SU-DHL-6 (cell line): ENCODE measurements at regions not wholly inside any gene's neighbourhood (a gene's known extent, or its start where the extent isn't known, plus 50 kb on each side); places are given as distances from the start of the nearest gene placed in this dataset.

Experiments
- H2AFZ ChIP-seq: fragments of 200-600 bp; sonication (generic); 2 replicates; pipeline ENCODE4 v1.6.1; 2014; ENCODE audit warnings: low read depth, mild to moderate bottlenecking, moderate library complexity, mixed read lengths, antibody characterized with exemption, low read length; ENCODE audit not compliant: severe bottlenecking
- H3F3A ChIP-seq: fragments of 200-600 bp; shearing (Covaris generic); 2 replicates; pipeline ENCODE4 v1.6.0; 2016; ENCODE audit warnings: antibody characterized with exemption, mild to moderate bottlenecking; ENCODE audit not compliant: insufficient read depth
- H3K27ac ChIP-seq: fragments of 200-600 bp; sonication (generic); 2 replicates; pipeline ENCODE4 v1.5.1; 2016; ENCODE audit warnings: low read depth, mild to moderate bottlenecking, low read length, moderate library complexity, mixed read lengths
- H3K27me3 ChIP-seq: fragments of 200-600 bp; sonication (generic), shearing (Covaris generic); 2 replicates; pipeline ENCODE4 v1.6.0; 2014; ENCODE audit warnings: mild to moderate bottlenecking, low read length
- H3K36me3 ChIP-seq: fragments of 200-600 bp; sonication (generic); 2 replicates; pipeline ENCODE4 v1.6.1; 2014; ENCODE audit warnings: mild to moderate bottlenecking, low read length, mixed read lengths
- H3K4me2 ChIP-seq: fragments of 300-600, 200-600 bp; shearing (Covaris generic), sonication (generic); 2 replicates; pipeline ENCODE4 v1.6.0; 2014; ENCODE audit warnings: low read length, low read depth, mild to moderate bottlenecking; ENCODE audit not compliant: poor library complexity, severe bottlenecking
- H3K4me3 ChIP-seq: fragments of 200-600 bp; sonication (generic); 2 replicates; pipeline ENCODE4 v1.5.1; 2014; ENCODE audit warnings: antibody characterized with exemption, low read length, mild to moderate bottlenecking, mixed read lengths; ENCODE audit not compliant: insufficient read depth, poor library complexity, severe bottlenecking
- H3K79me2 ChIP-seq: fragments of 200-600 bp; sonication (generic); 2 replicates; pipeline ENCODE4 v1.6.1; 2014; ENCODE audit warnings: mild to moderate bottlenecking, low read length, moderate library complexity; ENCODE audit not compliant: insufficient read depth
- H3K9ac ChIP-seq: fragments of 200-600 bp; sonication (generic); 2 replicates; pipeline ENCODE4 v1.7.0; 2014; ENCODE audit warnings: mild to moderate bottlenecking, low read length
- H3K9me2 ChIP-seq: fragments of 200-600 bp; sonication (generic); replicated peaks from 2 replicates; pipeline ENCODE4 v1.6.1; 2014; ENCODE audit warnings: low read length; ENCODE audit not compliant: insufficient read depth
- H3K9me3 ChIP-seq: fragments of 200-600 bp; sonication (generic); 2 replicates; pipeline ENCODE4 v1.6.1; 2014; ENCODE audit warnings: low read length, mixed read lengths; ENCODE audit not compliant: insufficient read depth
- H4K20me1 ChIP-seq: fragments of 200-600 bp; sonication (generic); 2 replicates; pipeline ENCODE4 v1.6.1; 2014; ENCODE audit warnings: low read depth, mild to moderate bottlenecking, antibody characterized with exemption, low read length, moderate library complexity, mixed read lengths
- CTCF ChIP-seq: fragments of 200-600 bp; sonication (generic); IDR thresholded peaks from one replicate; pipeline ENCODE4 v1.5.1; 2017; ENCODE audit warnings: antibody characterized with exemption, mild to moderate bottlenecking, low read length, moderate library complexity; ENCODE audit not compliant: insufficient read depth, poor library complexity, severe bottlenecking
- EZH2phosphoT487 ChIP-seq: fragments of 200-600 bp; sonication (generic), shearing (Covaris generic); conservative IDR thresholded peaks from 2 replicates; pipeline ENCODE4 v1.6.1; 2018; ENCODE audit warnings: mild to moderate bottlenecking, antibody characterized with exemption, low read length, moderate library complexity, mixed read lengths

DNA sequence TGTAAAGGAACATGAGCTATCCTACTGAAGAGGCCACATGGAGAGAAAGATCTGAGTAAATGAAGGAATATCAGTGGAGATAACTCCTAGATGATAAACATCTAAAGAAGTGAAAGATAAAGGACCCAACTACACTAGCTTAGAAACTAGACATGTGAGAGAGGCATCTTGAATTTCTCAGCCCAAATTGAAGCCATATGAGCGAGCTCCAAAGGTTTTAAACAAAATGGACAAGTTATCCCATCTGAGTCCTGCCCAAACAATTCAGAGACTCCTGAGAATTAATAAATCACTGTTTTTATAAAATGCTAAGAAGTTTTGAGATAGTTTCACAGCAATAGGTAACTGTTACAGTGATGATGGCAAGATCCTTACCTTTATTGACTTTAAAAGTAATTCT lies 438.9 kb downstream of the NAV3 start:
- no peak overlapping the region for H3K27ac ChIP-seq
- no peaks in the 10 kb centered on the region for H3K9me3 ChIP-seq
- TF ChIP-seq CTCF: no peak
- TF ChIP-seq EZH2phosphoT487: no peak
- H4K20me1 ChIP-seq: no peaks in the 10 kb centered on the region
- H3K9ac ChIP-seq: no peak overlapping the region
- H3K4me2 ChIP-seq: no peak overlapping the region
- H3F3A ChIP-seq: no peaks in the 10 kb centered on the region
- H3K9me2 ChIP-seq: no peaks in the 10 kb centered on the region
- no peak overlapping the region for H2AFZ ChIP-seq
- H3K79me2 ChIP-seq: no peaks in the 10 kb centered on the region
- no peak overlapping the region for H3K4me3 ChIP-seq
- H3K27me3 ChIP-seq: no peaks in the 10 kb centered on the region
- H3K36me3 ChIP-seq: no peaks in the 10 kb centered on the region

DNA sequence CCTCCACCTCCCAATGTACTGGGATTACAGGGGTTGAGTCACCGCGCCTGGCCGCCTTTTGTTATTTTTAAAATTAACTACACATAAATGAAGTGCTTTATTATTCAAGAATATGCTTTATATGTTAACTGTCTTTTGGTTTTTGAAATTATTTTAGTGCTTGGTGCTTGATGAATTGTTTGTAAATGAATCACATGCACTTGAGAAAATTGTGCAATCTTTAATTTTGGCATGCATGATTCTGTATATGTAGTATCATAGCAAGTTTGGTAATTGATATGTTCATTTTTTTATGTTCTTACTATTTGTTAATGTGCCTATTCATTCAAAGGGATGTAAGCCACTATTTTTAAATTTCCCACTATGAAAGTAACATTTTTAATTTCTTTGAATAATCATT lies 440.9 kb downstream of the NAV3 start:
- no peak for TF ChIP-seq EZH2phosphoT487
- no peak for TF ChIP-seq CTCF
- Histone ChIP-seq H4K20me1 (no peaks in the 10 kb centered on the region), H3F3A (no peaks in the 10 kb centered on the region), H3K27me3 (no peaks in the 10 kb centered on the region), H3K27ac (no peak overlapping the region), H3K4me2 (no peak overlapping the region), H3K4me3 (no peak overlapping the region), H3K9me3 (no peaks in the 10 kb centered on the region), H2AFZ (no peak overlapping the region), H3K79me2 (no peaks in the 10 kb centered on the region), H3K9me2 (no peaks in the 10 kb centered on the region), H3K36me3 (no peaks in the 10 kb centered on the region), H3K9ac (no peak overlapping the region)

- no peak overlapping the region for H3K4me2 ChIP-seq
- H3K4me3 ChIP-seq: no peak overlapping the region
- no peaks in the 10 kb centered on the region for H3K9me3 ChIP-seq
- no peak overlapping the region for H2AFZ ChIP-seq
- no peaks in the 10 kb centered on the region for H3F3A ChIP-seq
- H4K20me1 ChIP-seq: no peaks in the 10 kb centered on the region
- no peaks in the 10 kb centered on the region for H3K27me3 ChIP-seq
- no peak overlapping the region for H3K27ac ChIP-seq
- no peak overlapping the region for H3K9ac ChIP-seq
- TF ChIP-seq CTCF: no peak
- no peak for TF ChIP-seq EZH2phosphoT487
- no peaks in the 10 kb centered on the region for H3K36me3 ChIP-seq
- no peaks in the 10 kb centered on the region for H3K9me2 ChIP-seq
- no peaks in the 10 kb centered on the region for H3K79me2 ChIP-seq
Observed at GRCh38 chr12:78275886-78276285, 445.2 kb downstream of the NAV3 start.
